ENCODE measurements at regions not wholly inside any gene's neighbourhood (a gene's known extent, or its start where the extent isn't known, plus 50 kb on each side); places are given as distances from the start of the nearest gene placed in this dataset.

DNA sequence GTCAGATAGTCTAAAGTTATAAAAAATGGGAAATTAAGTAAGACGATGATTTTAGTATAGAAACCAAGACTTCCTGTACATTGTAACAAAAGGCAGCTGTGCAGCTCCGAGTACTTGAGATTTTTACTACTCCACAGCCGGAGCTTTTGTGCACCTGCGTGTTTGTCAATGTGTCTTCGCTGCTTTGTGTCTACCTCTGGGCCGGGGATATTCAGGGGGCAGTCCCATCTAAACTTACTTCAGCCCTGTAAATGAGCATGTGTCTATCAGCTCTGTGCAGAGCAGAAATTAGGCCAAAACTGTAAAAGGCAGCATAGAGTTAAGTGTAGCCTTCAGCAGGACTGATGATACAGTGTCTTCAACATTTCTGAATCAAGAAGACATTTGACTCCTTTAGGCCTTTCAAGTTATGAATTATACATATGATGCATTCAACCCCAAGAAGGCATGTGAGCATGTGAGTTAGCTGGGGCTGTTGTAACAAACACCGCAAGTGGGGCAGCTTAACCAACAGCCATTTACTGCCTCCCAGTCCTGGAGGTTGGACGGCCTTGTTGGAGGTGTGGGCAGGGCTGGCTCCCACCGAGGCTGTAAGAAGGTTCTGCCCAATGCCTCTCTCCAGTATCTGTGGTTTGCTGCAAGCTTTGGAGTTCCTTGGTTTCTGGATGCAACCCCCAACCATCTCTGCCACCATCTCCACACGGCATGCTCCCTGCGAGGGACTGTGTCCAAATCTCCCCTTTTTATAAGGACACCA lies 191.0 kb upstream of the IRS2 start:
- TF ChIP-seq, protein P1, sequence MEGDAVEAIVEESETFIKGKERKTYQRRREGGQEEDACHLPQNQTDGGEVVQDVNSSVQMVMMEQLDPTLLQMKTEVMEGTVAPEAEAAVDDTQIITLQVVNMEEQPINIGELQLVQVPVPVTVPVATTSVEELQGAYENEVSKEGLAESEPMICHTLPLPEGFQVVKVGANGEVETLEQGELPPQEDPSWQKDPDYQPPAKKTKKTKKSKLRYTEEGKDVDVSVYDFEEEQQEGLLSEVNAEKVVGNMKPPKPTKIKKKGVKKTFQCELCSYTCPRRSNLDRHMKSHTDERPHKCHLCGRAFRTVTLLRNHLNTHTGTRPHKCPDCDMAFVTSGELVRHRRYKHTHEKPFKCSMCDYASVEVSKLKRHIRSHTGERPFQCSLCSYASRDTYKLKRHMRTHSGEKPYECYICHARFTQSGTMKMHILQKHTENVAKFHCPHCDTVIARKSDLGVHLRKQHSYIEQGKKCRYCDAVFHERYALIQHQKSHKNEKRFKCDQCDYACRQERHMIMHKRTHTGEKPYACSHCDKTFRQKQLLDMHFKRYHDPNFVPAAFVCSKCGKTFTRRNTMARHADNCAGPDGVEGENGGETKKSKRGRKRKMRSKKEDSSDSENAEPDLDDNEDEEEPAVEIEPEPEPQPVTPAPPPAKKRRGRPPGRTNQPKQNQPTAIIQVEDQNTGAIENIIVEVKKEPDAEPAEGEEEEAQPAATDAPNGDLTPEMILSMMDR (IDR thresholded peaks at IDR 0.05; ENCODE audit: extremely low read depth, missing control alignments) = no peak
- DNase-seq (ENCODE audit: low spot score) = no peak

DNA sequence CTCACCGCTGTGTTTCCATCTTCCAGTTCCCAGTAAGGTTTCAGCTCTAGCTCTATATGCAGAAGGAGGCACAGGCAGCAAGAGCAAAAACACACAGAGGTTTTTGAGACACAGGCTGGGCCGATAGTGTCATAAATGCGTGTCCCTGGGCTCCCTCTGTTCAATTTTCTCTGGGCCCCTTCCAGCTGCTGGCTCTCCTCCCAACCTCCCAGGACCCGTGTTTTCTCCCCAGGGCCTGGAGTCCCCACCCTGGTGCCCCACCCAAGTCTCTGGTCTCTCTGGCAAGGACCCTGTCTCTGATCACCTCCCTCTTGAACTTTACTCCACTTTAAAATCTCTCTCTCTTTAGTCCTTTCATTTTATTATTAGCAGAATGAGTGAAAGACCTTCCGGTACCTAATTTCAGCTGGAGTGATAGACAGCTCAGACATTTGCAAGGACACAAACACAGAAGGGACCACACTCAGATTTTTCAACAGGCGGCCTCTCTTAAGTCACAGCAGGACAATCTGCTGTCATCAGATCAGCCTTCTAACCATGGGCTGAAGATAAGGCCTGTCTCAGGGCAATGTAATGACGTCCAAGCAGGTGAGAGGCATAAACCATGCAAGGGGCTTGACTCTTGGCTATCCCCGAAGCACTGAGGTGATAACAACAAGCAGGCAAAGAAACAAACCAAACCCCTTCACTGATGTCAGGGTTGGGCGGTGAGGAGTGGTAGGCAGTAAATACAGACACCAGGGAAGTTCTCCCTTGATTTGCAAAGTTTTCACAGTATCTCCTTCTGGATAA lies 190.0 kb upstream of the IRS2 start:
- no peak for DNase-seq (ENCODE audit: low spot score)
- TF ChIP-seq, protein P1 (IDR thresholded peaks at IDR 0.05; ENCODE audit: extremely low read depth, missing control alignments) = no peak

DNA sequence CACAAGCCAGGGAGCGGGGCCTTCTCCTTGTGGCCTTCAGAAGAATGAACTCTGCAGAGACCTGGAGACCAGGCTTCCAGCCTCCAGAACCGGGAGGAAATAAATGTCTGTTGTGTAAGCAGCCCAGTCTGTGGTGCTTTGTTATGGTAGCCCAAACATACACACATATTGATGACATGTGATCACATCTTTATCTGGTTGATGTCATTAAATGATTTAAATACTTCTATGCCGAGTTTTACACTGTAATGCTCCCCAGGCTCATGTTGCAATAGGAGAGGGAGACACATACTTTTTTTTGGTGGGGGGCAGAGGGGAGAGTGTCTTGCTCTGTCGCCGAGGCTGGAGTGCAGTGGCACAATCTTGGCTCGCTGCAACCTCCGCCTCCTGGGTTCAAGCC lies 188.0 kb upstream of the IRS2 start:
- TF ChIP-seq, protein P1 (IDR thresholded peaks at IDR 0.05; ENCODE audit: extremely low read depth, missing control alignments) = no peak
- DNase-seq (ENCODE audit: low spot score) = no peak

DNA sequence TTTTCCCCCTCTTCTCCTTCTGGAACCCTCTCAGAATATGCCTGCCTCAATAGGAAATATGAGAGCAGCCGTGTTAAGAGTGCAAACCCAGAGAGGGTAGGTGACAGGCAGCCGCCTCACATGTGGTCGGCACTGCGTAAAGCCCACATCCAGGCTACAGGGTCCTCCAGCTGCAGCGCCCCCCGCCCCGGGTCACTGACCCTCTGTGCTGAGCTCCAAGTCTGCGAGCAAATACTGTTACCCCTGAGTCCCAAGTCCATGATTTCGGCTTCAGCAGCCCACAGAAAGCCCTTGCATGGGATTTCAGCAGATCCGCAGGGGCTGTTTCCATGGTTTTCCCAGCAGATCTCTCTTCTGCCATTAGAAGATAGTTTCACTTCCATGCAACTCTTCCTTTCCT lies 186.9 kb upstream of the IRS2 start:
- DNase-seq (ENCODE audit: low spot score) = no peak
- TF ChIP-seq, protein P1 (IDR thresholded peaks at IDR 0.05; ENCODE audit: extremely low read depth, missing control alignments) = no peak

DNA sequence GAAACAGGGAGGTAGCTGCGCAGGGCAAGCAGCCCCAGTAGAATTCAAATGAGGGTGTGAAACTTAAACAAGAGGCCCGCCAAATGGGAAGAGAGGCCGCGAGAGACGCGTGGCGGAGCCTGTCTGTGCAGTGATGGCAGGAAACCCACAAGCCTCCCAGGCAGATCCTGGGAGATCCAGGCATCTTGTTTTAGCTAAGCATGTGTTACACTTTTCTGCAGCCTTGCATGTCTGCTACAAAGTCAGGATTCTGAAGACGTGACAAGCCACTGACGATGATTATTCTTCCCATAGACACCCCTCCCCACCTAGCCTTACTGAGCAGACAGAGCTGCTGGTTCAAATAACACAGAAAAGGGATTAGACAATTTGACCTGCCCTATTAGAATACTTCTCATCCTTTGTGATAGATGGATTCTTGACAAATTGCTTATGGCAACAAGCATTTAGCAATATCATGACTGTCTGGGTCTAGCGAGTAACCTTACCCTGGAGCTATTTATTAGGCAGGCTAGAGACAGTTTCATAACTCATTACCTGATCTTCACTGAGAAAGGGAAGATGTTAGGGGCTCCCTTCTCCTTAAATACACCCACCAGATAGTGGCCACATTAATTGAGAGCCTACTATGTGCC lies 185.2 kb upstream of the IRS2 start:
- no peak for DNase-seq (ENCODE audit: low spot score)
- TF ChIP-seq, protein P1 (IDR thresholded peaks at IDR 0.05; ENCODE audit: extremely low read depth, missing control alignments) = no peak

DNA sequence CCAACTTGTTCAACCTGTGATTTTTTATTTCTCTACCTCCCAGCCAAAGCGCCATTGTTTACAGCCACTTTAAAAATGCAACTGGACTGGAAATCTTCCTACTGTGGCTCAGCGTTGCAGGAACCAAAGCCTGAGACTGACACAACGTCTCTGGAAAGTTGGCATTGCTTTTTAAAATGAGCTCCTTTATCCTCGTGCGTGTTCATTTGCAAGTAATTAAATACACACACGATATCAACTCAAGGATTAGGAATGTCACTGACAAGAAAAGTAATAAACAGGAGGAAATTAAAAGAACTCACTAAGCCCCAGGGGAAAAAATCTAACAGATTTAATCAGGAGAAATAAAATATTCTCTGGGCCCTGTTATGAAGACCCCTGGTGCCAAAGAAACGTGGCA lies 184.6 kb upstream of the IRS2 start:
- no peak for DNase-seq (ENCODE audit: low spot score)

More for the DNA sequence above, 184.6 kb upstream of the IRS2 start:
- TF ChIP-seq, protein P1 (IDR thresholded peaks at IDR 0.05; ENCODE audit: extremely low read depth, missing control alignments) = no peak
